WERI-Rb-1 (cell line): ENCODE measurements at regions not wholly inside any gene's neighbourhood (a gene's known extent, or its start where the extent isn't known, plus 50 kb on each side); places are given as distances from the start of the nearest gene placed in this dataset.

Source experiments
- DNase-seq: peaks from one replicate; pipeline ENCODE4 v3.0.0-alpha.2; 2020
- H3K27ac ChIP-seq: fragments of 250-450 bp; sonication (Bioruptor Pico); 2 replicates; pipeline ENCODE4 v1.5.1; 2020; ENCODE audit warnings: mild to moderate bottlenecking, moderate library complexity
- H3K27me3 ChIP-seq: fragments of 250-450 bp; sonication (Bioruptor Pico); 2 replicates; pipeline ENCODE4 v1.5.1; 2021; ENCODE audit warnings: mild to moderate bottlenecking, low read depth, moderate library complexity; ENCODE audit not compliant: insufficient read depth, severe bottlenecking
- H3K36me3 ChIP-seq: fragments of 250-450 bp; sonication (Bioruptor Pico); 2 replicates; pipeline ENCODE4 v1.5.1; 2020; ENCODE audit warnings: mild to moderate bottlenecking, moderate library complexity
- H3K4me3 ChIP-seq: 2 replicates; pipeline ENCODE4 v1.5.1; 2011; ENCODE audit warnings: low read depth, mild to moderate bottlenecking, control low read depth, low read length
- H3K9me3 ChIP-seq: fragments of 250-450 bp; sonication (Bioruptor Pico); 2 replicates; pipeline ENCODE4 v1.5.1; 2021; ENCODE audit warnings: mild to moderate bottlenecking, moderate library complexity; ENCODE audit not compliant: severe bottlenecking
- CTCF ChIP-seq: IDR thresholded peaks from 2 replicates; pipeline ENCODE4 v1.5.1; 2011; ENCODE audit warnings: low read depth, mild to moderate bottlenecking, control low read depth, inconsistent platforms, low read length

- H3K9me3 ChIP-seq: peaks cover 2% of the 10 kb centered on the region
- no peak overlapping the region for H3K27ac ChIP-seq
- no peaks in the 10 kb centered on the region for H3K36me3 ChIP-seq
- no peak for TF ChIP-seq CTCF
- no peak overlapping the region for H3K4me3 ChIP-seq
- peaks cover 34% of the 10 kb centered on the region for H3K27me3 ChIP-seq
- DNase-seq: no peak
Measured at GRCh38 chr14:53885136-53885640, 71.4 kb downstream of the BMP4 start.

GRCh38 chr14:53884601-53885000 lies 72.0 kb downstream of the BMP4 start:
- H3K27ac ChIP-seq: no peak overlapping the region
- DNase-seq: no peak
- peaks cover 2% of the 10 kb centered on the region for H3K9me3 ChIP-seq
- no peaks in the 10 kb centered on the region for H3K36me3 ChIP-seq
- H3K27me3 ChIP-seq: peaks cover 33% of the 10 kb centered on the region
- TF ChIP-seq CTCF: no peak
- no peak overlapping the region for H3K4me3 ChIP-seq

GRCh38 chr14:53883739-53884138 lies 72.9 kb downstream of the BMP4 start:
- DNase-seq: no peak
- Histone ChIP-seq H3K27ac (no peak overlapping the region), H3K27me3 (peaks cover 29% of the 10 kb centered on the region), H3K4me3 (no peak overlapping the region), H3K36me3 (no peaks in the 10 kb centered on the region), H3K9me3 (peaks cover 2% of the 10 kb centered on the region)
- no peak for TF ChIP-seq CTCF

GRCh38 chr14:53882684-53883083 lies 73.9 kb downstream of the BMP4 start:
- DNase-seq: no peak
- Histone ChIP-seq H3K36me3 (no peaks in the 10 kb centered on the region), H3K27ac (no peak overlapping the region), H3K9me3 (peaks cover 2% of the 10 kb centered on the region), H3K27me3 (peaks cover 29% of the 10 kb centered on the region), H3K4me3 (no peak overlapping the region)
- TF ChIP-seq CTCF: no peak

GRCh38 chr14:53881921-53882320 lies 74.7 kb downstream of the BMP4 start:
- Histone ChIP-seq H3K27ac (no peak overlapping the region), H3K9me3 (no peaks in the 10 kb centered on the region), H3K4me3 (no peak overlapping the region), H3K27me3 (peaks cover 29% of the 10 kb centered on the region), H3K36me3 (no peaks in the 10 kb centered on the region)
- no peak for DNase-seq
- no peak for TF ChIP-seq CTCF

DNA sequence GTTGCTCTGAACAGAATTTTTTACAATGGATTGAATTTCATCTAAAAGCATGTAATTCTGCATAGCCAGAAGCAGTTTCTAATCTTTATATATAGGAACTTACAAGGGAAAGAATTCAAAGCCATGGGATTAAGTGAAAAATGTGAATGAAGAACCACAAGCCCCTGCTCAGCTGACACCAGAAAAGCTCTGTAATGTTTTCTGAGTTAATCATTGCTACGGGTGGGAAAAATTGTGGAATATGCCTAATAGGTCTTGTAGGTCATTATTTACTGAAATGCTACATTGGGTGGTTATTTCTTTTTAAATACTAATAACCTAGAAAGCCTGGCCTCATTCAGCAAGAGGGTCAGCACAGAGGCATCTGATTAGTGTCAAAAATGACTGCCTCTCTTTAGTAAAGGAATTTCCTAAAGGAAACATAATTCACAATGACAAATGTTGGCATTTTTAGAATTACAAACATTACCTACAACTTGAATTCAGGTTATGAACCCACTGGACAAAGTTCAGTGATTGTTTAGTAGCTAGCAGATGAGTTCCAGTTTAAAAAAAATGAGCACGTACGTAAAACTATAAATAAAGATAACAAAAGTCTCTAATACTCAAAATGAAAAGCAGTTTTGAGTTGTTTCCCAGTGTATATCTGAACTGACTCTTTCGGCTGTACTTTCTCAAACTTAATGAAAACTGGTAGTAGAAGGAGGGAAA lies 75.3 kb downstream of the BMP4 start:
- no peak overlapping the region for H3K4me3 ChIP-seq
- no peak for TF ChIP-seq CTCF
- no peaks in the 10 kb centered on the region for H3K36me3 ChIP-seq
- H3K27me3 ChIP-seq: peaks cover 29% of the 10 kb centered on the region
- DNase-seq: no peak
- no peaks in the 10 kb centered on the region for H3K9me3 ChIP-seq
- no peak overlapping the region for H3K27ac ChIP-seq
